GM19324 (cell line): ENCODE measurements at regions not wholly inside any gene's neighbourhood (a gene's known extent, or its start where the extent isn't known, plus 50 kb on each side); places are given as distances from the start of the nearest gene placed in this dataset.
"Not testable (repeated sequence)": the region's sequence is repeated elsewhere in the genome, so short reads cannot be mapped to it uniquely, and the experiment has no call there.

ENCODE experiments used
- ATAC-seq: cut with Tn5 transposase; IDR thresholded peaks from one replicate; pipeline ENCODE4 v1.9.1; 2021; ENCODE audit warnings: mild to moderate bottlenecking, moderate library complexity; ENCODE audit not compliant: unreplicated experiment, low FRiP score

DNA sequence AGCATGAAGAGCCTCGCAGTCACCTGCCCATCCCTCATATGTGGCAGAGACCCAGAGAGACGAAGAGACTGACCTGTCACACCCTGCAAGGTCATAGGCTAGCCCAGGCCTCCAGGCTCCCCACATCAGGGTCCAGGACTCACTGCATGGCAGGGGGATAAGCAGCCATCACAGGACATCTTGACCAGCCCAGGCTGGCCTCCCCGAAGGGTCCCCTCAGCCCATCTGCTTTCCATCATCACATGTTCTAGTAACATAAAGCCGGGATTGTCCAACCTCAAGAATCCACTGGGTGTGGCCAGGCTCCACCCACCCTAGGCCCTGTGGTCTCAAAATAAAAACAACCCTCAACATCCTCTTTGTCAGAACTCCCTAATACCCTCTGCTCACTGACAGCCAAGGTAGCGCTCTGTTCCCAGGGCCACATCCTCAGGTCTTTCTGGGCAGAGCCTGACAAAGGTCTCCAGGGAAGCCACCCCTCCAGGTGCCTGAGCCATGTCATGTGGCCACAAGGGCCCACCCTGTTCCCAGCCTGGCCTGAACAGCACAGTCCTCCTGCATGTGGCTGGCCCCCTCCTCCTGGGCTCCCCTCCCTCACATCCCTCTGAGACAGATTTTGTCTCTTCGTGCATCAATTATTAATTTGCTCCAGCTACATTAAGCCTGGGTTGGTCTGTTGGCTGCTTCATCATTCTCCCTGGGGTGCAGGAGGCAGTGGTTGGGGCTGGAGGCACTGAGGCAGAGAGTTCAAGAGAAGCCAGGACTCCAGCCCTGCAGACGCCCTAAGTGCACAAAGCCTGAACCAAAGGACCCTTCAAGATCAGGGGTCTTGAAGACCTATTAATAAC, 131.8 kb upstream of the UNC5B start:
- ATAC-seq = no peak

DNA sequence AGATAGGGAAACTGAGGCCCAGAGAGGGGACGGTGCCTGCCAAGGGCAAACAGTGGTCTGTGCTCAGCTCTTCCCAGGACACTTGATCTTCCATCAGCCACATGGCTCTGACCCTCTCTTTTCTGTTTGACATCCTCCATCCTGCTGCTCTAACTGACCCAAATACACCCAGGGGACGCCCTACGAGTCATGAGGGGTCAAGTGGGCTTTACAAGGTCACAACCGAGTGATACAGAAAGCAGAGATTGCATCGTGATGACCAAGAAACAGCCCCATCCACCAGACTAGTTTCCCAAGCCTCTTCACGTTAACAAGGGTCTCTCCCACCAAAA, 131.2 kb upstream of the UNC5B start:
- no peak for ATAC-seq

DNA sequence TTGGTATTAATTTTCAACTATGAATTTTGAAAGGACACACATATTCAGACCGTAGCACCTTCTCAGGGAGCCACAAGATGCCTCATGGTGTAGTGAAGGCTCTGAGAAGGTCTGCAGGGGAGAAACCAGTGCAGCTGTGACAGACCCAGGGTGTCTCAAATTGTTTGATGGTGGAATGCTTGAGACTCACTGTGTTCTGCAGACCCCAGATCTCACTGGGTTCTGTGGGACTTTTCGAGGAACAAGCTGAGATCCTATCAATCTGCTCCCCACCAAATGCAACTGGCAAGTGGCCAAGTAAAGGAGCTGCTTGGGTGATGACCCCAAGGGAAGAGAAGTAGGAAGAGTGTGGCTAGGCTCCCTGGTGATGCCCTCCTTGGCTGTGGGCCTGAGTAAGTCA, 130.5 kb upstream of the UNC5B start:
- no peak for ATAC-seq

DNA sequence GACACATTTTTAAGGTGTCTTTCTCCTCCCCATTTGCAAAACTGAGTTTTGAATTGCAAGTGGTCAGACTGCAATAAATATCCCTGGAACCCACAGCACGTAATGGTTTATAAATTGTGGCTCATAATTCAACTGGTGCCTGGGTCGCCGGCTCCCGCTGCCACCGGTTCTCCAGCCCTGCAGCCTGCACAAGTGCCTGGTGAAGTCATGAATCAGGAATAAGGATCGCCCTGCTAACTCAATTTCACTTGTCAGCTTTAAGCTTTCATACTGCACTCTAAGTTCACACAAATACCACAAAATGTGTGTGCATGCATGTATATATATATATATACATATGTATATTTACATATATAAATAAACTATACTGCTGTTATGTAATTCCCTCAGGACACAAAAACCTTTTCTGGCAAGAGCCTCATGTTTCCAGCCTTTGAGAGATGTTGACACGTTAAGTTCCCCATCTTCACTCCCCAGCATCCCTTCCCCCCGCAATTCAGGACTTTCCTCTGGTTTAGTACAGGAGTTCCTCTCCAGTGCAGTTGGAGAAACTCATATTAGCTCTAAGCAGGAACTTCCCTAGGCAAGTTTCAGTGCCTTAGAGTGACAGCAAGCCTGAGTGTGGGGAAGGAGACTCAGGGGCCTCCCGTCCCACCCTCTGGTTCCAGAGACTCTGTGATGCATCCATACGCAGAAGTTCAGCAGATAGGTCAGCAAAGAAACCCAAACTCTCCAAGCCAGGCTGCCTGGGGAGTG, 129.2 kb upstream of the UNC5B start:
- ATAC-seq = no peak

DNA sequence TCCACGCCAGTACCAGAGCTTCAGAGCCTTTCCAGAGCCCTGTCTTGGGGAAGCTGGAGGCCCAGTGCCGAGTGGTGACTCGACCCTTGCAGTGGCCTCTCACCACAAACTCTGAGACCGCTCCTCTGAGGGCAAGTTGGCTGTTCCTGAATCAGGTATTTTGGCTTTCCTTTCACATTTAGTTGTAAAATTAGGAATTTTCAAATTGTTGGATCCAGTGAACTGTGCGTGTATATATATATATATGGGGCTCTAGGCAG, 128.7 kb upstream of the UNC5B start:
- ATAC-seq = no peak

DNA sequence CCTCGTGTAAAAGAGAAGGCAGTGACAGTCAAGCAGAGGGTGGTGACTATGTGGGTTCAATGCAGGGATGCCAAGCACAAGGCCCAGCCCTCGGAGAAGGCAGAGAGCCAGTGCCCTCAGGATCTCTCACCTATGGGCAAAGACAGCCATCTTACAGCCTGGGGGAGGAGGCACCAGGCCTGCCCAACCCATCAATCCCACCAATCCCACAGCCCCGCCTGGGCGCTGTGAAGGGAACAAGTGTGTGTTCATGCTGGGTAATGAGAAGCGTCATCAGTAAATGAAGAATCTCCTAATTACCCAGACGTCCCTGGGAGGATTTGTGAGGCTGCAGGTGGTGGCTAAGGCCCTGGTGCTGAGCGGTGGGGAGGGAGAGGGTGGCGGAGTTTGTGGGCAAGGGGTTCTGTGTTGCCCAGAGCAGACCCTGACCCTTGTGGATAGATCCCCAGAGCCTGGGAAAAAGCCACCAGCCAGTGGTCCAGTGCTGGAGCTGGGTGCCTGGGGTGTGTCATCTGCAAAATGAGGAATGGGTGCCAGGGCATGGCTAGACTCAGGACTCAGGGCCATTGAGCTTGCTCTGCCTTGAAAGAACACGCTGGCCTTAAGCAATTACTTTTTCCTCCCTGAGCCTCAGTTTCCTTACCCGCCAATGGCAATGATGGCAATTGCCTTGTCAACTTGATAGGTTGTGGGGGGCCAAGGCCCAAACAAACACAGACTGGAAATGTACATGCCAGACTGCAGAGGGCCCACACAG, 128.1 kb upstream of the UNC5B start:
- no peak for ATAC-seq

DNA sequence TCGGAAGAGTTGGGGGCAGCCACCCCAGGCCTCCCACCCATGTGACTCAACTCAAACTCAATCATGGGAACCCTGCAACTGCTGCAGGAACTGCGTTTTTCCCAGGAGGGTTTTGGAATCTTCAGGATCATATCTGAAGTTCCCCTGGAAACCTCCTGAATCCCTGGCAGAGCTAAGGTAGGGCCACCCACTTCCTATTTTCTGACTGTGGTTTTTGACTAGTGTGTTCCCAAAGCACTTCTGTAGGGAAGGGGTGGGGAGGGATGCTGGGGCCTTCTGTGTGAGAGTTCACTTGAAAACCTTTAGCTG, 127.6 kb upstream of the UNC5B start:
- no peak for ATAC-seq

DNA sequence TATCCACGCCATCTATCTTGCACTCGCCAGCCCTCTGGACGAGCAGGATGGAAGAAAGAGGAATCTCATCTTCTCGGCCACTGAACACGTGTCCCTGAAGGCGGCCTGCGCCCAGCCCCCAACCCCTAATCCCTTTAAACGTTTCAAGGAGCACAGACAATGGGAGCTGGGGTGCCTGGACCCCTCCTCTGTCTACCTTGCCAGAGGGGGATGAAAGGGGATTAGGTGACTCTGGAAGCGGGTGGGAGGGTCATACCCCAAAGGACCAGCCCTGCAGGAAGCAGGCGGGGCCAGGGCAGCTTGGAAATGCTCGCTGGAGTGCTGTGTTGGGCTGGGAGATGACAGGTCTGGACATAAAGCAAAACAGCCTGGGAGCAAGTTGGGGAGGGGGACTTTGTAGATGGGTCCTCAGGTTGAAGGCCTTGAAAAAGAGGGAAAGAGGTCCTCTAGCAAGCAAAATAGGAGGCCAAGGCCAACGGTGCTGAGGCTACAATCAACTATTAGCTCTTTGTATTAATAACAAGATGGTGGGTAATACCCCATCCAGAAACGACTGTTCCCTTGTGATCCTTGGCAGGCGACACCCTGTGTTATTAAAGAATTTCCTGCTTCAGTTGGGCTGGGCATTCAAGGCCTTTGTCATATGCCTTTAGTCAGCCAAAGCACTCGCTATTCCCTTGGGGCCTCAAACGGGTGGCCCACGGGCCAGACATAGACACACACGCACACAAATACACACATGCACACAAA, 126.5 kb upstream of the UNC5B start:
- no peak for ATAC-seq

DNA sequence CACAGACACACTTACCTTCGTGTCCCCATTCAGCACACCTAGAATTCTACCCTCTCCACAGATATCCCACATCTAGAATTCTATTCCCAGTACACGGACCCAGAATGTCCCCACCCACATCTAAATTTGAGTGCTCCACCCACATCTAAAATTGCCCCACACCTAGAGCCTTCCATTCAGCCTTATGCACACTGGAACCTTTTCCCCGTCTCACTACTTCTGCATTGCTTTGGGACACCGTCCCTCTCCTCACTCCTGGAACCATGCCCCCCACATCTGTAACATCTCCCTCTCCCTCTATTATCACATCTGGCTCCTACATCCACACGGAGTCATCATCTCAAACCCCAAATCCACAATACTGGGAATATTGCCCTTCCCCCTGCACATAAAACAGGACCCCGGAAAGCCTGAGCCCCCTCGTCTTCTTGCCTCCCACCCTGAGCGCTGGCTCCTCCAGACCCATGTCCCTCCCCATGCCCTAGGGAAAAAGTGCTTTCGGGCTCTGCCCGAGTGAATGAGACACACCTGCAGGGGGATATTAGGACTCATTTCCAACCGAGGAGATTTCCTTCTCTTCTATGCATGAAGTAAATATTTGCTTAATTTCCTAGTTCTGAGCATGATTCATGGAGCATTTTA, 125.8 kb upstream of the UNC5B start:
- ATAC-seq = no peak

DNA sequence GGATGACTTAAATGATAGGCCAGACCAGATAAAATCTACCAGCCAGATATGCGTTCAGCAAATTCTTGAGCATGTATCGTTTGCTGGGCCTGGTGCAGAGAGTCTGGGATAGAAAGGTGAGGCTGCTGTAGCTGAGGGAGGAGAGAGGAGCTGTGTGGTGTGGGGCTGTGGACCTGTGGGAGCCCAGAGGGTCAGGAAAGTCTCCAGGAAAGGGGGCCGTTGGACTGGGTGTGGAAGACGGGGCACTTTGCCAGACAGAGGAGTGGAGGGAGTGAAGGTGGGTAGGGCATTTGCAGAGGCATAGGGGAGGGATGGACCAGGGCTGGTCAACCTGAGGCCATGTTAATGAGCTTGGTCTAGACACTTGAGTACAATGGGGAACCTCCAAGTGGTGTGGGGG, 124.7 kb upstream of the UNC5B start:
- no peak for ATAC-seq

DNA sequence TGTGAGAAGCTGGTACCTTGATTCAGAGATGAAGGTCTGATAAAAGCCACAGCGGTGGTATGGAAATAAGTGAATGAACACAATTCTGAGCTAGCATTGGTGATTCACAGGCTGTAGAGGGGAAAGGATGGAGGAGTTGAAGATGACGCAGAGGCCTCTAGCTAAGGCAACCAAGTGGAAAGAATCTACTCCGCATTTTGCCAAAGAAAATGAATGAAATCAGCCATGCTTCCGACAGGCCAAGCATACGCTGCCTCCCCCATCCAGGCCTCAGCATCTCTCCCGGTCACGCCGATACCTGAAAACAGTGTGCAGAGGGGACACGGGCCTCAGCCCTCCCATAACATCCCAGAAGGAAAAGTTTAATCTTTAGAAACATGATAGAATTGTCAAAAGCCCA, 124.3 kb upstream of the UNC5B start:
- no peak for ATAC-seq

DNA sequence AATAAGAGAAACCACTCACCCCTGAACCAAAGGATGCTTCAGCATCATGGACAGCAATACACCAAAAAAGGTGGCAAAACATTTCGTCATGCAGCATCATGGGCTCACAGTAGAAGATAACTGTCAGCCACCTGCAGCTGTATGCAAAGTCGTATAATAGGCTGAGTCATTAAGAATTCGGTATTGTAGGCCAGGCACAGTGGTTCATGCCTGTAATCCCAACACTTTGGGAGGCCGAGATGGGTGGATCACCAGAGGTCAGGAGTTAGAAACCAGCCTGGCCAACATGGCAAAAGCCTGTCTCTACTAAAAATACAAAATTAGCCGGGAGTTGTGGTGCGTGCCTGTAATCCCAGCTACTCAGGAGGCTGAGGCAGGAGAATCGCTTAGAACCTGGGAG, 123.8 kb upstream of the UNC5B start:
- not testable (repeated sequence) for ATAC-seq

DNA sequence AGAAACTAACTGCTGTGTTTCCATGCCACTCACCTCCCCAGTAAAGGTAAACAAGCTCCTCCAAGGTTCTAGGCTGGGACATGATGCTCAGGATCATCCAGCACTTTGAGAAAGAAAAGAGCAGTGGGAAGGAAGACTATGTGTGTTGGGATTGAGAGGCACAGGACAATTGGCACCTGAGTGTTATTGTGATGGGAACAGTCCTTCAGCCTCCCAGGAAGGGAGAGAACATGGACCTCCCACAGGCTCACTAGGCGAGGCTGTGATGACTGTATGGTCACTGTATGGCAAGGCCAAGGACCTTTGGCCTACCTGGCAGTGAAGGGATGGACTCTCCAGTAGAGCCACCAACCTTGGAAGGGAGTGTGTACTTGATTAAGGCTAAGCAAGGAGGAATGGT, 123.2 kb upstream of the UNC5B start:
- ATAC-seq = no peak

DNA sequence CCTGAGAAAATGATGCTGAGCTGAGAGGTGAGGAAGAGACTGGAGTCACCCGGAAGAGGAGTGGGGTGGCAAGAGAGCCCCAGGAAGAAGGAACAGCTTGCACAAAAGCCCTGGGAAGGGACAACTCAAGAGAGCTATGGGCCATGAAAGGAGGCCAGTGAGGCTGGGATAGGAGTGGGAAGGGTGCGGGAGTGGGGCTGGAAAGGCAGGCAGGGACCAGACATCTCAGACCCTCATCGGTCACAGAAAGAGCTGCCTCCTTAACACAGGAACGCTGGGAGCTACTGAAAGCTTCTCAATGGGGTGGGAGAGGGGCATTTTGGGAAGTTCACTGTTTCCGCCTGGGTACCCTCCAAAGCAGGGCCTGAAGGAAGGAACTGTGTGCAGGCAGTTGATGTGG, 122.0 kb upstream of the UNC5B start:
- ATAC-seq = no peak

DNA sequence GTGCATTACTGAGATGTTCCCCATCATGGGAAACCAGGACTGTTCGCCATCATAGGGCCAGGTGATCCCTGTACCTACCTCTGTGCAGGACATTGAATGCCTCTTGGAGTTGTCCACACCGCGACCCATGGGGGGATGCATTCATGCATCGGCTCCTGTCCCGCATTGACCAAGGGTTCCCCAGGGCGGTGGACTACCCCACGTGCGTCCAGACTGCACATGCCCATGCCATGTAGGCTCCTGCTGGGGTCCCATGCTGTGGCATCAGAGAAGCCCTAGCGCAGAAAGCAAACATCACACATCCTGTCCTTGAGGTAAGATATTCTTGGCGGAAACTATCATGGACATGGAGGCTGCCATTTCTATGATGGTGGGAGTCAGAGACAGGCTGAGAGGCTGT, 121.6 kb upstream of the UNC5B start:
- no peak for ATAC-seq

DNA sequence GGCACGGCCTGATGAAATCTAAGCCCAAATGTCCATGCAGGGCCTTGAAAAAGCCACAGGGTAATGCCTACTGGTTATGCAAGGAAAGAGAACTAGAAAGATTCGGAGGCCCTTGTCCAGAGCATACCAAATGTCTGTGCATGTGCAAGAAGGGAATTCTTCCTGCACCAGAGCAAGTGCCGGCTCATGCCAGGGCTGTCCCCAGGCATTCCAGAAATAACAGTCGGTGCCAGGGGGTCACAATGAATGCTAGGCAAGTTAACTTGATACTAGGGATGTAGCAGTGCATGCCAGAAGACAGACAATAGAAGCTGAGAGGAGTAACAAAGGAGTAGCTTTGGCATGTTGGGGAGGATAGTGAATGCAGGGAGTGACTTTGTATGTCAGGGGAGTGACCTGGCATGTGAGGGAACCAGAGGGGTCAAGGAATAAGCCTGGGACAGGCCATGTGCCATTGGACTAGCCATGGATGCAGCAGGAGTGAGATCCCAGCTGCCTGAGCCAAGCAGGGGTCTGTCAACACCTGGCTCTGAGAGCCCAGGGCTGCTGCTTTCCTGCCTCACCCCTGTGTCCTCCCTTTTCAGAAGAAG, 119.5 kb upstream of the UNC5B start:
- ATAC-seq = no peak

DNA sequence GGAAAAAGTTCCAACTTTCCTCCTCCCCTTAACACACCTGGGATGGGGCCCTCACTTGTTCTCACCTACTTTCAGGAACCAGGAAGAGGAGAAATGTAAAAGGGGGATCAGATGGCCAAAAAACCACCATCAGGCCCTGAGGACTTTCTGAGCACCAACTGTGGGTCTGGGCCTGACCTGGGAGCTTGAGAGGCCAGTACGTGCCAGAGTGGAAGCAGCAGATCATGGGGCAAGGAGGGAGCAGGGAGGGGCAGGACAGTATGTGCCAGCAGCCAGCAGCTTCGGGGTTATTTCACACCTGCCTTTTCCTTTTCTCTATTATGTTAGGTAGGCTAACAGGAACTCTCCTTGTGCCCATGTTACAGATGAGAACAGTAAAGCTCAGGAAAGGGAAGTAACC, 118.8 kb upstream of the UNC5B start:
- ATAC-seq = no peak

DNA sequence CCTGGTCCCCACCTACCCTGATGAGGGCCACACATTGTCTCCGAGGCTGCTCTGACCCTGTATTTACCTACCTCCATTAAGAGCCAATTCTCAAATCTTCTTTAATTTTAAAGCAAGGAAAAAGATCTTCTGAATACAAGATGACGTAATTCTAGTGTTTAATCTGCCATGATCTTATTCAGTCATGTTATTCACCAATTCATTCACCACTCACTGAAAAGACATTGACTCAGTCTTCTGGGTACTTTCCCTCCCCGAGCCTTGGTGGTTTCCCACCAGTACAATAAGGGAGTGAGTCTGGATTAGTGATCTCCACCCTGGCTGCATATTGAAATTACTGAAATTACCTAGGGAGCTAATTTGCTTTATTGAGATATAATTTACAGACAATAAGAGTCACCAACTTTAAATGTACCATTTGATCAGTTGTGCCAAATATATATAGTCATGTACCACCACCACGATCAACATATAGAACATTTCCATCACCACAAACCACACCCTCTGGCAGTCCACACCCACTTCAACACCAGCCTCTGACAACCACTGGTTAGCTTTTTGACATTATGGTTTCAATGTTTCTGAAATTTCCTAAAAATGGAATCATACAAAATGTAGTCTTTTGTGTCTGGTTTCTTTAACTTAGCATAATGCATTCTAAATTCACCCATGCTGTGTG, 117.5 kb upstream of the UNC5B start:
- ATAC-seq = no peak

DNA sequence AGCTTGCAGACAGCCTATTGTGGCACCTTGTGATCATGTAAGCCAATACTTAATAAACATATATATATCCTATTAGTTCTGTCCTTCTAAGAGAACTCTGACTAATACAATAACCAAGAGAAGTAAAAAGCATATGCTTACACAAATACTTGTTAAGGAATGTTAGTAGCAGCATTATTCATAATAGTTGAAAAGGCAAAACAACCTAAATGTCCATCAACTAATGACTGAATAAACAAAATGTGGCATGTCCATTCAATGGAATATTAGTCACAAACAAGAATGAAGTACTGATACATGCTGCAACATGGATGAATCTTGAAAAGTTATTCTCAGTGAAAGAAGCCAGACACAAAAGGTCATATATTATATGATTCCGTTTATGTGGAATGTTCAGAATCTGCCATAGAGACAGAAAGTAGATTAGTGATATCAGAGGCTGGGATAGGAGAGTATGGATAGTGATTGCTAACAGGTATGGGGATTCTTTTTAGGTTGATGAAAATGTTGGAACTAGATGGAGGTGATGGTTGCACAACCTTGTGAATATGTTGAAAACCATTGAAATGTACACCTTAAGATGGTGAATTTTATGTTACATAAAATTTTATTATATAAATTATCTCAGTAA, 112.5 kb upstream of the UNC5B start:
- no peak for ATAC-seq
